ENCODE measurements at regions not wholly inside any gene's neighbourhood (a gene's known extent, or its start where the extent isn't known, plus 50 kb on each side); places are given as distances from the start of the nearest gene placed in this dataset.

DNA sequence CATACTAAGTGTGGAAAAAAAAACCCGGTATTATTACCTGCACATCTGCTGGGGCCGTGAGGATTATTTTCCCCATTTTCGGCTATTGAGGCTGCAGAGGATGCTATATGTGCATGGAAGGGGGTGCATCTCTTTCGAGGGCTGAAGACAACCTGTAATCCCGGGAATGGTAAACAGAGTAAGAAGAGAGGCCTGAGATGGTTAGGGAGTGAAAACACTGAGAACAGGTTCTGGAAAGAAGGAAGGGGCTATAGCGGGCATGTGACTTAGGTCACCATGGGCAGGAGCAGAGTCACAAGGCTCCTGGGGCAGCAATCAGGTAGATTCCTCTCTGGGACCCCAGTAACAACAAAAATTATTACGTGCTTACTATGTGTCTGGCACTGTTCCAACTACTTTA, 299.1 kb downstream of the RRAGC start:
- H3K9me3 Mint-ChIP-seq = no peaks in the 10 kb centered on the region
- H3K4me1 Mint-ChIP-seq = peaks cover 32 to 47% of the 10 kb centered on the region in 2 experiments
- H3K36me3 Mint-ChIP-seq (ENCODE audit: insufficient read depth in 1 of 3, low read depth in 3 of 3) = no peaks in the 10 kb centered on the region
- H3K4me3 Mint-ChIP-seq = no peak overlapping the region
- no peak overlapping the region for H2BK20ac ChIP-seq (ENCODE audit: low read depth, low read length, poor library complexity, severe bottlenecking)
- no peak overlapping the region for H4K91ac ChIP-seq (ENCODE audit: insufficient read length, low read depth, low read length)
- H3K23me2 ChIP-seq (ENCODE audit: insufficient read length, low read depth, low read length, poor library complexity, severe bottlenecking) = peaks cover 2% of the 10 kb centered on the region
- no peaks in the 10 kb centered on the region for H4K20me1 ChIP-seq (ENCODE audit: control insufficient read depth, insufficient read depth, insufficient read length)
- H3K9ac ChIP-seq (ENCODE audit: extremely low read depth, insufficient read length, low read length) = no peak overlapping the region
- no peak overlapping the region for H4K5ac ChIP-seq (ENCODE audit: insufficient read length, low read depth, low read length)
- DNase-seq = no peak
- H2BK120ac ChIP-seq (ENCODE audit: low read depth, low read length, poor library complexity, severe bottlenecking) = no peak overlapping the region
- H2BK5ac ChIP-seq (ENCODE audit: insufficient read length, low read length) = no peak overlapping the region
- no CpG with 5 or more reads among the region's 7 CpGs for WGBS (ENCODE audit: extremely low coverage, insufficient read length, low lambda C conversion rate)
- no peak overlapping the region for H3K23ac ChIP-seq (ENCODE audit: insufficient read length, low read depth, low read length)
- H3K14ac ChIP-seq (ENCODE audit: insufficient read depth, low read length) = no peak overlapping the region
- H3K4me2 ChIP-seq (ENCODE audit: insufficient read depth, insufficient read length, low read length) = no peak overlapping the region
- peaks cover 4% of the 10 kb centered on the region; the same call in 1 of the 2 replicates for H3K4me1 ChIP-seq (ENCODE audit: insufficient read depth, low read length)
- no peaks in the 10 kb centered on the region for H3K27me3 ChIP-seq (ENCODE audit: insufficient read depth, low read length)
- no peak overlapping the region for H3K27ac Mint-ChIP-seq
- no peak overlapping the region for H2BK15ac ChIP-seq (ENCODE audit: low read depth, low read length)
- no peak overlapping the region for H3T11ph ChIP-seq (ENCODE audit: low read length)
- H4K8ac ChIP-seq (replicated peaks; ENCODE audit: insufficient read length, low read depth, low read length) = no peak overlapping the region
- H2AFZ ChIP-seq (ENCODE audit: low read length) = no peak overlapping the region
- peaks cover 7% of the 10 kb centered on the region for H3K27me3 Mint-ChIP-seq (ENCODE audit: low read depth)
- no peaks in the 10 kb centered on the region for H3K9me3 ChIP-seq (ENCODE audit: control insufficient read depth, low read depth, low read length)
- no peak overlapping the region for H2AK5ac ChIP-seq (ENCODE audit: insufficient read length, low read length)
- no peak overlapping the region for H3K56ac ChIP-seq (ENCODE audit: insufficient read length, low read depth, low read length)
- TF ChIP-seq, protein P1, sequence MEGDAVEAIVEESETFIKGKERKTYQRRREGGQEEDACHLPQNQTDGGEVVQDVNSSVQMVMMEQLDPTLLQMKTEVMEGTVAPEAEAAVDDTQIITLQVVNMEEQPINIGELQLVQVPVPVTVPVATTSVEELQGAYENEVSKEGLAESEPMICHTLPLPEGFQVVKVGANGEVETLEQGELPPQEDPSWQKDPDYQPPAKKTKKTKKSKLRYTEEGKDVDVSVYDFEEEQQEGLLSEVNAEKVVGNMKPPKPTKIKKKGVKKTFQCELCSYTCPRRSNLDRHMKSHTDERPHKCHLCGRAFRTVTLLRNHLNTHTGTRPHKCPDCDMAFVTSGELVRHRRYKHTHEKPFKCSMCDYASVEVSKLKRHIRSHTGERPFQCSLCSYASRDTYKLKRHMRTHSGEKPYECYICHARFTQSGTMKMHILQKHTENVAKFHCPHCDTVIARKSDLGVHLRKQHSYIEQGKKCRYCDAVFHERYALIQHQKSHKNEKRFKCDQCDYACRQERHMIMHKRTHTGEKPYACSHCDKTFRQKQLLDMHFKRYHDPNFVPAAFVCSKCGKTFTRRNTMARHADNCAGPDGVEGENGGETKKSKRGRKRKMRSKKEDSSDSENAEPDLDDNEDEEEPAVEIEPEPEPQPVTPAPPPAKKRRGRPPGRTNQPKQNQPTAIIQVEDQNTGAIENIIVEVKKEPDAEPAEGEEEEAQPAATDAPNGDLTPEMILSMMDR (conservative IDR thresholded peaks at IDR 0.05) = no peak
- H3K79me1 ChIP-seq (ENCODE audit: insufficient read depth, low read depth, low read length, poor library complexity, severe bottlenecking) = no peaks in the 10 kb centered on the region
- no peak overlapping the region for H3K18ac ChIP-seq (ENCODE audit: insufficient read length, low read depth, low read length)
- H3K27ac ChIP-seq (ENCODE audit: insufficient read length, low read depth, low read length) = no peak overlapping the region
- no peaks in the 10 kb centered on the region for H3K79me2 ChIP-seq (ENCODE audit: insufficient read depth, low read length)
- no peak overlapping the region for H2BK12ac ChIP-seq (ENCODE audit: insufficient read length, low read depth, low read length)
- no peak overlapping the region for H3K4ac ChIP-seq (ENCODE audit: low read depth, low read length)

Measured in H9 (cell line).